Loucy (cell line): ENCODE measurements at regions not wholly inside any gene's neighbourhood (a gene's known extent, or its start where the extent isn't known, plus 50 kb on each side); places are given as distances from the start of the nearest gene placed in this dataset.

ENCODE experiments used
- EZH2phosphoT487 ChIP-seq: fragments of 200-600 bp; IDR thresholded peaks from 2 replicates; pipeline ENCODE4 v1.6.1; 2018; ENCODE audit warnings: antibody characterized with exemption, mild to moderate bottlenecking, moderate library complexity, borderline replicate concordance
- TF ChIP-seq, protein P1 (sequence below): fragments of 200-600 bp; sonication (generic); conservative IDR thresholded peaks from 2 replicates; pipeline ENCODE4 v1.5.1; 2014; ENCODE audit warnings: mild to moderate bottlenecking, antibody characterized with exemption, low read length

DNA sequence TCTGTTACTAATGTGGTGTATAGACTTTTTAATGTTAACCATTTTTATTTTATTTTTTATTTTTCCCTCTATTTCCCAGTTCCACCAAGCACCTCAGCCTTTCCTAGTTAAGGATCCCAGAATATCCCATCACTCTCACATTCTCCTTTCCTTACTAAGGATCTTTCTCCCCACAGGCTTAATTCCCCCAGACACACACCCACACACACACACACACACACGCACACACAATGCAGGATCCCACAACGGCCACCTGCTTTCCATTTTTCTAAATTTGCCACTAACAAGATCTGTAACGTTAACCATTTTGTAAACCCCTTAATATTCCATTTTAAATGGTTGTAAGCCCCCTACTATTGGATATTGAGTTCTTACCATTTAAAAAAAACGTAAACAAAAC lies 404.1 kb downstream of the ZIC1 start:
- TF ChIP-seq, protein P1, sequence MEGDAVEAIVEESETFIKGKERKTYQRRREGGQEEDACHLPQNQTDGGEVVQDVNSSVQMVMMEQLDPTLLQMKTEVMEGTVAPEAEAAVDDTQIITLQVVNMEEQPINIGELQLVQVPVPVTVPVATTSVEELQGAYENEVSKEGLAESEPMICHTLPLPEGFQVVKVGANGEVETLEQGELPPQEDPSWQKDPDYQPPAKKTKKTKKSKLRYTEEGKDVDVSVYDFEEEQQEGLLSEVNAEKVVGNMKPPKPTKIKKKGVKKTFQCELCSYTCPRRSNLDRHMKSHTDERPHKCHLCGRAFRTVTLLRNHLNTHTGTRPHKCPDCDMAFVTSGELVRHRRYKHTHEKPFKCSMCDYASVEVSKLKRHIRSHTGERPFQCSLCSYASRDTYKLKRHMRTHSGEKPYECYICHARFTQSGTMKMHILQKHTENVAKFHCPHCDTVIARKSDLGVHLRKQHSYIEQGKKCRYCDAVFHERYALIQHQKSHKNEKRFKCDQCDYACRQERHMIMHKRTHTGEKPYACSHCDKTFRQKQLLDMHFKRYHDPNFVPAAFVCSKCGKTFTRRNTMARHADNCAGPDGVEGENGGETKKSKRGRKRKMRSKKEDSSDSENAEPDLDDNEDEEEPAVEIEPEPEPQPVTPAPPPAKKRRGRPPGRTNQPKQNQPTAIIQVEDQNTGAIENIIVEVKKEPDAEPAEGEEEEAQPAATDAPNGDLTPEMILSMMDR: no peak
- TF ChIP-seq EZH2phosphoT487: no peak
